Mesenchymal stem cell (in vitro differentiated cells and primary cell): ENCODE measurements at regions not wholly inside any gene's neighbourhood (a gene's known extent, or its start where the extent isn't known, plus 50 kb on each side); places are given as distances from the start of the nearest gene placed in this dataset.

Experiments
- DNase-seq: peaks from one replicate; pipeline ENCODE4 v3.0.0-alpha.2; 2013
- H2AFZ ChIP-seq: one replicate; pipeline ENCODE4 v1.6.1; 2013; ENCODE audit warnings: low read depth, mild to moderate bottlenecking, control low read depth, inconsistent platforms, low read length, moderate library complexity
- H2AK5ac ChIP-seq: 2 replicates; pipeline ENCODE4 v1.6.1; 2013; ENCODE audit warnings: low read length, moderate library complexity, mild to moderate bottlenecking, inconsistent platforms; ENCODE audit not compliant: severe bottlenecking
- H2BK120ac ChIP-seq: one replicate; pipeline ENCODE4 v1.6.1; 2013; ENCODE audit warnings: low read depth, mild to moderate bottlenecking, inconsistent platforms, low read length, moderate library complexity
- H2BK12ac ChIP-seq, 2 experiments: one replicate each; pipeline ENCODE4 v1.6.1; 2013; ENCODE audit warnings: inconsistent platforms in 2 of 2, low read length in 2 of 2, mild to moderate bottlenecking in 2 of 2, moderate library complexity in 2 of 2, control low read depth in 1 of 2
- H2BK15ac ChIP-seq: one replicate; pipeline ENCODE4 v1.6.1; 2013; ENCODE audit warnings: mild to moderate bottlenecking, low read depth, inconsistent platforms; ENCODE audit not compliant: poor library complexity, severe bottlenecking
- H2BK5ac ChIP-seq: 2 replicates; pipeline ENCODE4 v1.6.1; 2013; ENCODE audit warnings: low read depth, mild to moderate bottlenecking, low read length, control low read depth, inconsistent platforms; ENCODE audit not compliant: poor library complexity, severe bottlenecking
- H3K14ac ChIP-seq, 2 experiments: one replicate each; pipeline ENCODE4 v1.6.1; 2013; ENCODE audit warnings: inconsistent platforms in 2 of 2, low read length in 2 of 2, control low read depth in 1 of 2, mild to moderate bottlenecking in 1 of 2, moderate library complexity in 1 of 2
- H3K18ac ChIP-seq, 2 experiments: one replicate each; pipeline ENCODE4 v1.6.1; 2013; ENCODE audit warnings: inconsistent platforms in 2 of 2, low read length in 2 of 2, control low read depth in 1 of 2, low read depth in 1 of 2, mild to moderate bottlenecking in 1 of 2
- H3K23ac ChIP-seq, 2 experiments: one replicate each; pipeline ENCODE4 v1.6.1; 2013; ENCODE audit warnings: inconsistent platforms in 2 of 2, low read length in 2 of 2, mild to moderate bottlenecking in 2 of 2, moderate library complexity in 2 of 2, control low read depth in 1 of 2
- H3K27ac ChIP-seq: 2 replicates; pipeline ENCODE4 v1.5.1; 2013; ENCODE audit warnings: mild to moderate bottlenecking, moderate library complexity, low read length, control low read depth, inconsistent platforms; ENCODE audit not compliant: poor library complexity, severe bottlenecking
- H3K27me3 ChIP-seq, 2 experiments: 2 replicates each; pipeline versions ENCODE4 v1.6.1 to v1.7.0; 2013; ENCODE audit warnings: low read length in 2 of 2, mild to moderate bottlenecking in 2 of 2, moderate library complexity in 2 of 2, control low read depth in 1 of 2, inconsistent platforms in 1 of 2; ENCODE audit not compliant: control insufficient read depth in 1 of 2, insufficient read depth in 1 of 2
- H3K36me3 ChIP-seq, 2 experiments: 2 replicates each; pipeline versions ENCODE4 v1.6.1 to v1.7.0; 2013; ENCODE audit warnings: low read length in 2 of 2, control low read depth in 1 of 2, inconsistent platforms in 1 of 2, low read depth in 1 of 2, mild to moderate bottlenecking in 1 of 2; ENCODE audit not compliant: insufficient read depth in 2 of 2, control insufficient read depth in 1 of 2
- H3K4ac ChIP-seq, 2 experiments: one replicate each; pipeline ENCODE4 v1.6.1; 2013; ENCODE audit warnings: inconsistent platforms in 2 of 2, low read length in 2 of 2, mild to moderate bottlenecking in 2 of 2, moderate library complexity in 2 of 2, control low read depth in 1 of 2, low read depth in 1 of 2
- H3K4me1 ChIP-seq: 2 replicates; pipeline ENCODE4 v1.6.1; 2013; ENCODE audit warnings: low read depth, low read length, control low read depth; ENCODE audit not compliant: control insufficient read depth, insufficient read depth
- H3K4me2 ChIP-seq: 2 replicates; pipeline ENCODE4 v1.6.1; 2013; ENCODE audit warnings: low read length, mild to moderate bottlenecking, inconsistent platforms; ENCODE audit not compliant: poor library complexity, severe bottlenecking
- H3K4me3 ChIP-seq, 2 experiments: 2 replicates each; pipeline versions ENCODE4 v1.5.1 to v1.7.0; 2013; ENCODE audit warnings: low read length in 2 of 2, mild to moderate bottlenecking in 2 of 2, control low read depth in 1 of 2, low read depth in 1 of 2; ENCODE audit not compliant: insufficient read depth in 1 of 2
- H3K79me1 ChIP-seq: replicated peaks from 2 replicates; pipeline ENCODE4 v1.6.1; 2013; ENCODE audit warnings: mild to moderate bottlenecking, control low read depth, low read length, inconsistent platforms; ENCODE audit not compliant: poor library complexity, severe bottlenecking
- H3K9ac ChIP-seq: 2 replicates; pipeline ENCODE4 v1.7.0; 2013; ENCODE audit warnings: mild to moderate bottlenecking, low read length, moderate library complexity
- H3K9me3 ChIP-seq: 2 replicates; pipeline ENCODE4 v1.7.0; 2013; ENCODE audit warnings: mild to moderate bottlenecking, low read length; ENCODE audit not compliant: control insufficient read depth
- H4K8ac ChIP-seq: one replicate; pipeline ENCODE4 v1.6.1; 2013; ENCODE audit warnings: inconsistent platforms, mild to moderate bottlenecking, low read length, moderate library complexity
- H4K91ac ChIP-seq: one replicate; pipeline ENCODE4 v1.6.1; 2013; ENCODE audit warnings: mild to moderate bottlenecking, low read length, inconsistent platforms
- whole genome bisulfite sequencing: methylation state at CpG from one replicate; pipeline ENCODE4 v1.1.7; 2013; ENCODE audit warnings: mixed read lengths; 5-methylcytosine and 5-hydroxymethylcytosine counted together

DNA sequence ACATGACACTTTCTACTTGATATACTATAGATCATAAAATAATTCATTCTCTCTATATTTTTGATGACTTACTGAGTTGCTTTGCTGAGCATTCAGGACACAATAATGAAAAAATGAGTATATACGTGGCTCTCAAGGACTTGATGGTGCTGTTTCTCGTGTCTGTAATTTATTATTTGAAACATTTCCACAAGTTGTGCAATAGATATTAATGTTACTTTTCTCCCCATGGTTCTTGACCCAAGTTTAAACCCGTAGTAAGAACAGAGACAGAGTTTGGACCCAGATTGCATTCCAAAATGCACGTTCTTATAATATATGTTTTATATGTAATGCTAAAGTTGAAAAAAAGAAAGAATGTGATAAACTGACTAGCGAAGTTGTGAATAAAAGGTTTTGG, 94.2 kb upstream of the FAM3C start:
- H3K4me1 ChIP-seq: no peaks in the 10 kb centered on the region
- H3K23ac ChIP-seq: no peak overlapping the region
- no peak overlapping the region for H3K14ac ChIP-seq
- H3K27me3 ChIP-seq: no peaks in the 10 kb centered on the region
- H3K79me1 ChIP-seq: no peaks in the 10 kb centered on the region
- no peak overlapping the region for H2BK120ac ChIP-seq
- no peak overlapping the region for H3K18ac ChIP-seq
- 81% methylated on average over 2 of the region's 5 CpGs for WGBS
- H4K91ac ChIP-seq: no peak overlapping the region
- H3K4me3 ChIP-seq: no peak overlapping the region
- no peak overlapping the region for H3K9ac ChIP-seq
- H2BK15ac ChIP-seq: no peak overlapping the region
- no peak overlapping the region for H2AK5ac ChIP-seq
- H3K9me3 ChIP-seq: no peaks in the 10 kb centered on the region
- no peak for DNase-seq
- H2AFZ ChIP-seq: no peak overlapping the region
- H3K36me3 ChIP-seq: no peaks in the 10 kb centered on the region
- no peak overlapping the region for H3K4ac ChIP-seq
- no peak overlapping the region for H3K4me2 ChIP-seq
- H2BK12ac ChIP-seq: no peak overlapping the region
- H2BK5ac ChIP-seq: no peak overlapping the region
- H4K8ac ChIP-seq: no peak overlapping the region
- H3K27ac ChIP-seq: no peak overlapping the region

- H3K4me3 ChIP-seq: no peak overlapping the region
- H3K4ac ChIP-seq: no peak overlapping the region
- H2BK120ac ChIP-seq: no peak overlapping the region
- no peak overlapping the region for H4K8ac ChIP-seq
- no peak overlapping the region for H3K14ac ChIP-seq
- H3K9me3 ChIP-seq: no peaks in the 10 kb centered on the region
- no peaks in the 10 kb centered on the region for H3K79me1 ChIP-seq
- H2BK15ac ChIP-seq: no peak overlapping the region
- DNase-seq: no peak
- no peak overlapping the region for H2AK5ac ChIP-seq
- no peak overlapping the region for H2BK5ac ChIP-seq
- no peak overlapping the region for H3K9ac ChIP-seq
- no peak overlapping the region for H3K18ac ChIP-seq
- no peaks in the 10 kb centered on the region for H3K36me3 ChIP-seq
- H2AFZ ChIP-seq: no peak overlapping the region
- no peak overlapping the region for H3K27ac ChIP-seq
- no peak overlapping the region for H2BK12ac ChIP-seq
- no peak overlapping the region for H3K23ac ChIP-seq
- no peak overlapping the region for H4K91ac ChIP-seq
- no peak overlapping the region for H3K4me2 ChIP-seq
- no peaks in the 10 kb centered on the region for H3K4me1 ChIP-seq
- H3K27me3 ChIP-seq: no peaks in the 10 kb centered on the region
- WGBS: 92% methylated on average over 2 of the region's 2 CpGs
Measured at GRCh38 chr7:121489440-121489839, 93.3 kb upstream of the FAM3C start.

- no peak overlapping the region for H3K14ac ChIP-seq
- H4K8ac ChIP-seq: no peak overlapping the region
- no peak for DNase-seq
- WGBS: 100% methylated on average over 2 of the region's 3 CpGs
- H3K4me1 ChIP-seq: no peaks in the 10 kb centered on the region
- no peaks in the 10 kb centered on the region for H3K36me3 ChIP-seq
- no peaks in the 10 kb centered on the region for H3K9me3 ChIP-seq
- H4K91ac ChIP-seq: no peak overlapping the region
- H3K23ac ChIP-seq: no peak overlapping the region
- H3K18ac ChIP-seq: no peak overlapping the region
- no peak overlapping the region for H3K4me3 ChIP-seq
- H2BK15ac ChIP-seq: no peak overlapping the region
- no peaks in the 10 kb centered on the region for H3K27me3 ChIP-seq
- no peaks in the 10 kb centered on the region for H3K79me1 ChIP-seq
- H3K9ac ChIP-seq: no peak overlapping the region
- no peak overlapping the region for H2AK5ac ChIP-seq
- H3K4ac ChIP-seq: no peak overlapping the region
- no peak overlapping the region for H3K4me2 ChIP-seq
- H2BK12ac ChIP-seq: no peak overlapping the region
- H2AFZ ChIP-seq: no peak overlapping the region
- H3K27ac ChIP-seq: no peak overlapping the region
- H2BK120ac ChIP-seq: no peak overlapping the region
- H2BK5ac ChIP-seq: no peak overlapping the region
Measured at GRCh38 chr7:121488111-121488650, 92.1 kb upstream of the FAM3C start.

DNA sequence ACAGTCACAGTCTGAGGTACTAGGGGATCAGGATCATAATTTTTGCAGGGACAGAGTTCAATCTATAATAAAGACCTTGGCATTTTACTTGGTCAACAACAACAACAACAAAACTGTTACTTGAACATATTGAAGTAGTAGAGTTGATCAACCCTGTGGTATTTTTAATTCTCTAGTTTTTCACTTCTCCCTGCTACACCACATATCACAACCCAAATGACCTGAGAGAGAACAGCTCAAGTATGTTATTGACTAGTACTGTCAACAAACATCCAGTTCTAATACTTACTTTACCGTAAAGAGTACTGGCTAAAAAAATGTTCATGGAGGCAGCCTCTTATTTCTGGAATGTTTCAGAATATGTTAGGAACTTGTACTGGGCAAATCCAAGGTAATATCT, 90.5 kb upstream of the FAM3C start:
- no peaks in the 10 kb centered on the region for H3K9me3 ChIP-seq
- H3K27me3 ChIP-seq: no peaks in the 10 kb centered on the region
- no peak overlapping the region for H3K27ac ChIP-seq
- no peak overlapping the region for H2BK15ac ChIP-seq
- no peak overlapping the region for H3K4me3 ChIP-seq
- H3K4ac ChIP-seq: no peak overlapping the region
- WGBS: 100% methylated on average over 1 of the region's 1 CpG
- no peak overlapping the region for H4K8ac ChIP-seq
- no peaks in the 10 kb centered on the region for H3K79me1 ChIP-seq
- H3K14ac ChIP-seq: no peak overlapping the region
- no peak overlapping the region for H2BK120ac ChIP-seq
- no peak for DNase-seq
- no peak overlapping the region for H2AFZ ChIP-seq
- no peaks in the 10 kb centered on the region for H3K4me1 ChIP-seq
- H4K91ac ChIP-seq: no peak overlapping the region
- H3K36me3 ChIP-seq: no peaks in the 10 kb centered on the region
- no peak overlapping the region for H2AK5ac ChIP-seq
- H3K18ac ChIP-seq: no peak overlapping the region
- H2BK12ac ChIP-seq: no peak overlapping the region
- H3K4me2 ChIP-seq: no peak overlapping the region
- no peak overlapping the region for H3K9ac ChIP-seq
- no peak overlapping the region for H2BK5ac ChIP-seq
- no peak overlapping the region for H3K23ac ChIP-seq
